HFFc6 (cell line): ENCODE measurements at regions not wholly inside any gene's neighbourhood (a gene's known extent, or its start where the extent isn't known, plus 50 kb on each side); places are given as distances from the start of the nearest gene placed in this dataset.

ENCODE experiments used
- DNase-seq: peaks from one replicate; pipeline ENCODE4 v3.0.0-alpha.2; 2018
- H3K27ac Mint-ChIP-seq: 2 replicates; pipeline ENCODE4 v1.8.0; 2020; ENCODE audit warnings: mild to moderate bottlenecking, mixed read lengths
- H3K27me3 Mint-ChIP-seq: 2 replicates; pipeline ENCODE4 v1.8.0; 2021; ENCODE audit warnings: mild to moderate bottlenecking, moderate library complexity, mixed read lengths; ENCODE audit not compliant: insufficient read depth
- H3K36me3 Mint-ChIP-seq: 2 replicates; pipeline ENCODE4 v1.8.0; 2021; ENCODE audit warnings: low read depth, mixed read lengths
- H3K4me1 Mint-ChIP-seq: 2 replicates; pipeline ENCODE4 v1.8.0; 2020; ENCODE audit warnings: low read depth, mixed read lengths
- H3K4me3 Mint-ChIP-seq: 2 replicates; pipeline ENCODE4 v1.8.0; 2020; ENCODE audit warnings: mild to moderate bottlenecking, moderate library complexity, mixed read lengths
- H3K9me3 Mint-ChIP-seq: 2 replicates; pipeline ENCODE4 v1.8.0; 2020; ENCODE audit warnings: mild to moderate bottlenecking, mixed read lengths
- CTCF ChIP-seq: fragments of 200-600 bp; sonication (generic); IDR thresholded peaks from 2 replicates; pipeline ENCODE4 v1.5.0; 2021; ENCODE audit warnings: antibody characterized with exemption, mild to moderate bottlenecking

- DNase-seq: no peak
- H3K36me3 Mint-ChIP-seq: no peaks in the 10 kb centered on the region
- H3K9me3 Mint-ChIP-seq: no peaks in the 10 kb centered on the region; the same call in 1 of the 2 replicates
- H3K4me1 Mint-ChIP-seq: no peaks in the 10 kb centered on the region
- no peaks in the 10 kb centered on the region; the same call in 1 of the 2 replicates for H3K27me3 Mint-ChIP-seq
- H3K27ac Mint-ChIP-seq: no peak overlapping the region
- no peak overlapping the region for H3K4me3 Mint-ChIP-seq
- no peak for TF ChIP-seq CTCF
Measured at GRCh38 chr13:85068231-85068630, 731.0 kb downstream of the SLITRK6 start.

DNA sequence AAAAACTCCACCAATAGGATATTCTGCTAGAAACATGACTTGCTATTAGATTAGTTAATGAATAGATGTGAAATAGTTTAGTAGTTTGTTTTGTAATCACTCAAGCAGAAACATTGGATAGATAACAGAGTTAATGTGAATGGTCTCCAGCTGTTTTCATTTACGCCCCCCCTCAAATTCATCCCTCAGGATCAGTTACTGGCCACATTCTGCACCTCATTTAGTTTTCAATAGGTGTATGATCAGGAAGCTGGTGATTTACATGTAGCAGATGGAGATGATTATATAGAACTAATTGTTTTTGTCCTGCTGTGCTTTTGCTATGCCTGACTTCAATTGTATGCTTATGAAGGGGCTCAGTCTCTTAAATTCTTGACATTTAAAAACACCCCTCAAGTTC is 759.0 kb downstream of the SLITRK6 start:
- Mint-ChIP-seq H3K36me3 (no peaks in the 10 kb centered on the region), H3K9me3 (no peaks in the 10 kb centered on the region), H3K4me3 (no peak overlapping the region), H3K27me3 (peaks cover 2% of the 10 kb centered on the region; the same call in 1 of the 2 replicates), H3K27ac (no peak overlapping the region), H3K4me1 (no peaks in the 10 kb centered on the region)
- DNase-seq: no peak
- TF ChIP-seq CTCF: no peak

- Mint-ChIP-seq H3K27me3 (no peaks in the 10 kb centered on the region), H3K4me1 (no peaks in the 10 kb centered on the region), H3K9me3 (peaks cover 10% of the 10 kb centered on the region), H3K27ac (no peak overlapping the region), H3K4me3 (no peak overlapping the region), H3K36me3 (no peaks in the 10 kb centered on the region)
- DNase-seq: no peak
- no peak for TF ChIP-seq CTCF
Measured at GRCh38 chr13:85031771-85032170, 767.4 kb downstream of the SLITRK6 start.

- Mint-ChIP-seq H3K9me3 (peaks cover 15% of the 10 kb centered on the region), H3K4me3 (no peak overlapping the region), H3K36me3 (no peaks in the 10 kb centered on the region; the same call in 1 of the 2 replicates), H3K27me3 (no peaks in the 10 kb centered on the region; the same call in 1 of the 2 replicates), H3K4me1 (no peaks in the 10 kb centered on the region), H3K27ac (no peak overlapping the region)
- TF ChIP-seq CTCF: no peak
- DNase-seq: no peak
Measured at GRCh38 chr13:85028035-85028434, 771.2 kb downstream of the SLITRK6 start.

DNA sequence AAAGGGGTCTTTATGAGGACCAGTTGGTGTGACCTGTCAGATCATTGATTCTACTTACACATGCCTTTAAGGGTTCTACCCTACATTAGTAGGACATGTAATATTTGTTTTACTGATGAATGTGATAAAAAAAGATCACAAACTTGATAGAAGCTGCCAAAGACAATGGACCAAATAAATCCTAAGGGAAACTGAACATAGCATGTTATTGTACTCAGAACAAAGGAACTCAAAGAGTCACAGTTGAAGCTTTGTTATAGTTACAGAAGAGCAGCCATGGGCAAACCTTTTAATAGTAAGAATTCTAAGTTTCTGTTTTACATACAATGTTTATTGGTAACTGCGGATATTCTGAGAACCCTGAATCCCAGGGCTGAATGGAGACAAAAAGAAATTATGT is 780.1 kb downstream of the SLITRK6 start:
- Mint-ChIP-seq H3K27ac (no peak overlapping the region), H3K27me3 (no peaks in the 10 kb centered on the region; the same call in 1 of the 2 replicates), H3K9me3 (peaks cover 2% of the 10 kb centered on the region; the same call in 1 of the 2 replicates), H3K36me3 (no peaks in the 10 kb centered on the region; the same call in 1 of the 2 replicates), H3K4me3 (no peak overlapping the region), H3K4me1 (no peaks in the 10 kb centered on the region)
- no peak for TF ChIP-seq CTCF
- DNase-seq: no peak

- Mint-ChIP-seq H3K9me3 (peaks cover 15% of the 10 kb centered on the region), H3K4me3 (no peak overlapping the region), H3K36me3 (no peaks in the 10 kb centered on the region), H3K27ac (no peak overlapping the region), H3K27me3 (no peaks in the 10 kb centered on the region; the same call in none of the 2 replicates), H3K4me1 (peaks cover 5% of the 10 kb centered on the region; the same call in 1 of the 2 replicates)
- TF ChIP-seq CTCF: no peak
- DNase-seq: no peak
Measured at GRCh38 chr13:85013006-85013405, 786.2 kb downstream of the SLITRK6 start.
